A673 (cell line): ENCODE measurements at regions not wholly inside any gene's neighbourhood (a gene's known extent, or its start where the extent isn't known, plus 50 kb on each side); places are given as distances from the start of the nearest gene placed in this dataset.

Source experiments
- BruUV-seq: library from RNA; stranded (reverse); fragments of 400-500 nt; replicated peaks from 2 replicates; lab custom pipeline; 2021; lab: Mats Ljungman, UMichigan
- CTCF ChIA-PET: fragments of 300-600 bp; sonication (Branson Sonifier 250); formaldehyde crosslinking; loops from one replicate; lab custom pipeline; 2022; ENCODE audit warnings: antibody characterized with exemption; lab: Charles Lee
- POLR2A ChIA-PET: fragments of 300-600 bp; sonication (Branson Sonifier 250); formaldehyde crosslinking; loops from one replicate; lab custom pipeline; 2022; ENCODE audit warnings: antibody characterized with exemption; ENCODE audit not compliant: low non-redundant PET; lab: Charles Lee
- DNase-seq: peaks from one replicate; pipeline ENCODE4 v3.0.0-alpha.2; 2015; ENCODE audit warnings: low spot score
- H3K27ac ChIP-seq: fragments of 200-600 bp; sonication (generic); 2 replicates; pipeline ENCODE4 v1.5.1; 2016; ENCODE audit warnings: mixed run types, low read depth, mild to moderate bottlenecking, mixed read lengths, antibody characterized with exemption, low read length; ENCODE audit not compliant: poor library complexity, severe bottlenecking
- H3K27me3 ChIP-seq: fragments of 200-600 bp; sonication (generic); replicated peaks from 2 replicates; pipeline ENCODE4 v1.6.1; 2017; ENCODE audit warnings: mixed run types, low read depth, mild to moderate bottlenecking, mixed read lengths, antibody characterized with exemption, low read length; ENCODE audit not compliant: insufficient read depth, poor library complexity
- H3K36me3 ChIP-seq: fragments of 200-600 bp; sonication (generic); 2 replicates; pipeline ENCODE4 v1.6.1; 2016; ENCODE audit warnings: mixed run types, mild to moderate bottlenecking, mixed read lengths, antibody characterized with exemption, low read length; ENCODE audit not compliant: insufficient read depth, poor library complexity, severe bottlenecking
- H3K4me1 ChIP-seq: fragments of 200-600 bp; sonication (generic); 2 replicates; pipeline ENCODE4 v1.6.1; 2017; ENCODE audit warnings: mixed run types, mild to moderate bottlenecking, mixed read lengths, antibody characterized with exemption, low read length; ENCODE audit not compliant: insufficient read depth, poor library complexity, severe bottlenecking
- H3K4me3 ChIP-seq: fragments of 200-600 bp; sonication (generic); 2 replicates; pipeline ENCODE4 v1.5.1; 2016; ENCODE audit warnings: low read depth, mixed run types, mild to moderate bottlenecking, mixed read lengths, low read length; ENCODE audit not compliant: poor library complexity, severe bottlenecking
- H3K9me3 ChIP-seq: fragments of 200-600 bp; sonication (generic); 2 replicates; pipeline ENCODE4 v1.6.1; 2016; ENCODE audit warnings: mixed run types, low read depth, mild to moderate bottlenecking, mixed read lengths, antibody characterized with exemption, low read length; ENCODE audit not compliant: poor library complexity, severe bottlenecking
- EZH2 ChIP-seq: fragments of 200-600 bp; sonication (generic); IDR thresholded peaks from 2 replicates; pipeline ENCODE4 v1.6.1; 2017; ENCODE audit warnings: borderline replicate concordance, low read depth, mild to moderate bottlenecking, mixed read lengths, antibody characterized with exemption, low read length; ENCODE audit not compliant: poor library complexity, severe bottlenecking
- intact Hi-C: fragments of 100-400 bp; cut with micrococcal nuclease; formaldehyde crosslinking; loops from one replicate; pipeline ENCODE4 v1.10.0; 2022; ENCODE audit not compliant: unreplicated experiment
- TF ChIP-seq, protein P1 (sequence below): fragments of 300-800, 200-600 bp; sonication (generic); conservative IDR thresholded peaks from 2 replicates; pipeline ENCODE4 v1.5.1; 2017; ENCODE audit warnings: low read depth, mild to moderate bottlenecking, antibody characterized with exemption, low read length, moderate library complexity, mixed read lengths

DNA sequence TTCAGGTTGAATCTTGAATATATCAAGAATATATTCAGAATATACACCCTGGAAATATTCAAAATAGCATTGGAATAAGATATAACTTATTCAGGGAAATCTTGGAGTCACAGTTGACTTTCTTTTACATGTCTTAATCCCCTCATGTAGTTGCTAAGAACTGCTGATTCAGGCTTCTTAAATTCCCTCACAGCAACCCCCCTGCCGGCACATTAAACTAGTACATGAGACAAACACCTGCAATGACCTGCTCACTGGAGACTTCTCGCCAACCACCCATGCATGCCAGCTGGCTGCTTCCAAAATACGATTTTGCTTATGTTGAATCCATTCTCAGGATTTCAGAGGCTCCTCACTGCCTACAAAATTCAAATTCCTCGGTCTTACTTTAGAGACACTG lies 997.1 kb downstream of the EFNB2 start:
- H3K27ac ChIP-seq: no peak overlapping the region
- no peaks in the 10 kb centered on the region for H3K9me3 ChIP-seq
- DNase-seq: no peak
- ChIA-PET POLR2A (no interaction called here), CTCF (no interaction called here)
- intact Hi-C loops: no loop called here
- H3K4me3 ChIP-seq: no peak overlapping the region
- H3K27me3 ChIP-seq: no peaks in the 10 kb centered on the region
- BruUV-seq: no TSS peak
- TF ChIP-seq, protein P1, sequence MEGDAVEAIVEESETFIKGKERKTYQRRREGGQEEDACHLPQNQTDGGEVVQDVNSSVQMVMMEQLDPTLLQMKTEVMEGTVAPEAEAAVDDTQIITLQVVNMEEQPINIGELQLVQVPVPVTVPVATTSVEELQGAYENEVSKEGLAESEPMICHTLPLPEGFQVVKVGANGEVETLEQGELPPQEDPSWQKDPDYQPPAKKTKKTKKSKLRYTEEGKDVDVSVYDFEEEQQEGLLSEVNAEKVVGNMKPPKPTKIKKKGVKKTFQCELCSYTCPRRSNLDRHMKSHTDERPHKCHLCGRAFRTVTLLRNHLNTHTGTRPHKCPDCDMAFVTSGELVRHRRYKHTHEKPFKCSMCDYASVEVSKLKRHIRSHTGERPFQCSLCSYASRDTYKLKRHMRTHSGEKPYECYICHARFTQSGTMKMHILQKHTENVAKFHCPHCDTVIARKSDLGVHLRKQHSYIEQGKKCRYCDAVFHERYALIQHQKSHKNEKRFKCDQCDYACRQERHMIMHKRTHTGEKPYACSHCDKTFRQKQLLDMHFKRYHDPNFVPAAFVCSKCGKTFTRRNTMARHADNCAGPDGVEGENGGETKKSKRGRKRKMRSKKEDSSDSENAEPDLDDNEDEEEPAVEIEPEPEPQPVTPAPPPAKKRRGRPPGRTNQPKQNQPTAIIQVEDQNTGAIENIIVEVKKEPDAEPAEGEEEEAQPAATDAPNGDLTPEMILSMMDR: no peak
- no peak for TF ChIP-seq EZH2
- no peaks in the 10 kb centered on the region for H3K4me1 ChIP-seq
- no peaks in the 10 kb centered on the region for H3K36me3 ChIP-seq

GRCh38 chr13:105537113-105537512 lies 998.3 kb downstream of the EFNB2 start:
- H3K9me3 ChIP-seq: no peaks in the 10 kb centered on the region
- H3K4me1 ChIP-seq: no peaks in the 10 kb centered on the region
- H3K27ac ChIP-seq: no peak overlapping the region
- BruUV-seq: no TSS peak
- no peak for DNase-seq
- intact Hi-C loops: no loop called here
- no peak overlapping the region for H3K4me3 ChIP-seq
- ChIA-PET POLR2A (no interaction called here), CTCF (no interaction called here)
- H3K27me3 ChIP-seq: no peaks in the 10 kb centered on the region
- no peak for TF ChIP-seq EZH2
- TF ChIP-seq, protein P1: no peak
- no peaks in the 10 kb centered on the region for H3K36me3 ChIP-seq

GRCh38 chr13:105530468-105530867 lies 1005.0 kb downstream of the EFNB2 start:
- H3K9me3 ChIP-seq: no peaks in the 10 kb centered on the region
- TF ChIP-seq EZH2: no peak
- TF ChIP-seq, protein P1: no peak
- no peak overlapping the region for H3K4me3 ChIP-seq
- DNase-seq: no peak
- no peaks in the 10 kb centered on the region for H3K36me3 ChIP-seq
- ChIA-PET CTCF (no interaction called here), POLR2A (no interaction called here)
- H3K27ac ChIP-seq: no peak overlapping the region
- no peaks in the 10 kb centered on the region for H3K27me3 ChIP-seq
- H3K4me1 ChIP-seq: no peaks in the 10 kb centered on the region
- intact Hi-C loops: no loop called here
- BruUV-seq: no TSS peak
